T-cell (primary cell): ENCODE measurements at regions not wholly inside any gene's neighbourhood (a gene's known extent, or its start where the extent isn't known, plus 50 kb on each side); places are given as distances from the start of the nearest gene placed in this dataset.

ENCODE experiments used
- ATAC-seq, 4 experiments: fragments of 200-7000 bp in 3 of 4; fragments of 150-1000 bp in 1 of 4; cut with Tn5 transposase; replicated peaks in 1 of 4; 1 replicate in 3 of 4; 2 replicates in 1 of 4; pipeline ENCODE4 v1.10.0; 2021; ENCODE audit warnings: moderate library complexity in 3 of 4, mild to moderate bottlenecking in 2 of 4, moderate number of reproducible peaks in 1 of 4
- CTCF ChIA-PET, 2 donors: fragments of 300-600 bp; sonication (Branson Sonifier 250); formaldehyde crosslinking; loops; one replicate each; lab custom pipeline; 2022; ENCODE audit warnings: antibody characterized with exemption in 2 of 2; lab: Charles Lee
- POLR2A ChIA-PET, 2 donors: fragments of 300-600 bp; sonication (Branson Sonifier 250); formaldehyde crosslinking; loops; one replicate each; lab custom pipeline; 2022; ENCODE audit warnings: antibody characterized with exemption in 2 of 2; lab: Charles Lee
- DNase-seq, 35 experiments: peaks; one replicate each; pipeline versions ENCODE4 v3.0.0 to v3.0.0-alpha.2; 2013 to 2023
- H3K27ac ChIP-seq: one replicate; pipeline ENCODE4 v1.5.1; 2013; ENCODE audit warnings: low read length
- H3K27me3 ChIP-seq, 2 experiments: replicated peaks in 1 of 2; 1 replicate in 1 of 2; 2 replicates in 1 of 2; pipeline versions ENCODE4 v1.6.1 to v1.7.0; 2013; ENCODE audit warnings: low read length in 1 of 2, mixed read lengths in 1 of 2; ENCODE audit not compliant: control insufficient read depth in 2 of 2, insufficient read depth in 2 of 2; ENCODE audit errors: extremely low read depth in 1 of 2
- H3K36me3 ChIP-seq, 2 donors: 1 replicate in 1 of 2; 2 replicates in 1 of 2; pipeline versions ENCODE4 v1.6.1 to v1.7.0; 2013; ENCODE audit warnings: low read length in 1 of 2; ENCODE audit not compliant: control insufficient read depth in 2 of 2, insufficient read depth in 1 of 2; ENCODE audit errors: extremely low read depth in 1 of 2
- H3K4me1 ChIP-seq, 2 experiments: 1 replicate in 1 of 2; 2 replicates in 1 of 2; pipeline versions ENCODE4 v1.6.1 to v1.7.0; 2013; ENCODE audit warnings: low read length in 2 of 2, mixed read lengths in 1 of 2; ENCODE audit not compliant: insufficient read depth in 2 of 2, control insufficient read depth in 1 of 2; ENCODE audit errors: extremely low read depth in 1 of 2
- H3K4me3 ChIP-seq, 2 donors: 1 replicate in 1 of 2; 2 replicates in 1 of 2; pipeline versions ENCODE4 v1.5.1 to v1.7.0; 2013; ENCODE audit warnings: mild to moderate bottlenecking in 2 of 2, low read length in 1 of 2, moderate library complexity in 1 of 2; ENCODE audit not compliant: control insufficient read depth in 1 of 2; ENCODE audit errors: extremely low read depth in 1 of 2
- H3K9me3 ChIP-seq: 2 replicates; pipeline ENCODE4 v1.7.0; 2013
- H3K27ac Mint-ChIP-seq, 2 donors: one replicate each; pipeline ENCODE4 v1.8.0; 2020 to 2021; ENCODE audit warnings: mild to moderate bottlenecking in 2 of 2, mixed read lengths in 2 of 2
- H3K27me3 Mint-ChIP-seq, 2 donors: one replicate each; pipeline ENCODE4 v1.8.0; 2021 to 2022; ENCODE audit warnings: mixed read lengths in 2 of 2
- H3K36me3 Mint-ChIP-seq: one replicate; pipeline ENCODE4 v1.8.0; 2021; ENCODE audit warnings: mixed read lengths
- H3K4me1 Mint-ChIP-seq, 3 donors: one replicate each; pipeline ENCODE4 v1.8.0; 2020 to 2022; ENCODE audit warnings: mixed read lengths in 3 of 3, mild to moderate bottlenecking in 1 of 3
- H3K4me3 Mint-ChIP-seq, 3 donors: one replicate each; pipeline ENCODE4 v1.8.0; 2020 to 2022; ENCODE audit warnings: mild to moderate bottlenecking in 3 of 3, mixed read lengths in 3 of 3, moderate library complexity in 3 of 3
- H3K9me3 Mint-ChIP-seq, 3 donors: one replicate each; pipeline ENCODE4 v1.8.0; 2020 to 2022; ENCODE audit warnings: mixed read lengths in 3 of 3
- whole genome bisulfite sequencing: methylation state at CpG from one replicate; pipeline ENCODE4 v1.1.5; 2013; ENCODE audit warnings: missing lambda C conversion rate; ENCODE audit not compliant: insufficient coverage; 5-methylcytosine and 5-hydroxymethylcytosine counted together

GRCh38 chr19:30277941-30278881 lies 94.0 kb upstream of the ZNF536 start:
- Histone ChIP-seq H3K4me1 (no peaks in the 10 kb centered on the region), H3K27ac (no peak overlapping the region), H3K27me3 (peaks cover 0 to 25% of the 10 kb centered on the region in 2 experiments), H3K4me3 (no peak overlapping the region), H3K9me3 (no peaks in the 10 kb centered on the region), H3K36me3 (no peaks in the 10 kb centered on the region)
- Mint-ChIP-seq H3K4me3 (no peak overlapping the region), H3K36me3 (no peaks in the 10 kb centered on the region), H3K4me1 (no peaks in the 10 kb centered on the region), H3K27me3 (peaks cover 10% of the 10 kb centered on the region in 2 donors), H3K27ac (no peak overlapping the region), H3K9me3 (peaks cover 4 to 5% (median 5%) of the 10 kb centered on the region in 3 donors)
- ChIA-PET CTCF (no interaction called here), POLR2A (no interaction called here)
- 69% methylated on average over 11 of the region's 16 CpGs for WGBS
- DNase-seq, result no peak
- no peak for ATAC-seq

- CTCF ChIA-PET, result no interaction called here
- ATAC-seq, result no peak
- H3K27me3 Mint-ChIP-seq, result peaks cover 10 to 15% of the 10 kb centered on the region in 2 donors
Observed at GRCh38 chr19:30278882-30279254, 93.3 kb upstream of the ZNF536 start.

GRCh38 chr19:30280018-30280417 lies 92.2 kb upstream of the ZNF536 start:
- ChIA-PET CTCF (no interaction called here), POLR2A (no interaction called here)
- ATAC-seq (no peak), DNase-seq (no peak)
- H3K36me3 ChIP-seq, result no peaks in the 10 kb centered on the region
- peaks cover 0 to 27% of the 10 kb centered on the region in 2 experiments for H3K27me3 ChIP-seq
- no peaks in the 10 kb centered on the region for H3K9me3 Mint-ChIP-seq
- no peak overlapping the region for H3K4me3 Mint-ChIP-seq
- H3K36me3 Mint-ChIP-seq, result no peaks in the 10 kb centered on the region
- no peaks in the 10 kb centered on the region for H3K4me1 Mint-ChIP-seq
- H3K4me3 ChIP-seq, result no peak overlapping the region
- H3K9me3 ChIP-seq, result no peaks in the 10 kb centered on the region
- no peaks in the 10 kb centered on the region for H3K4me1 ChIP-seq
- H3K27ac ChIP-seq, result no peak overlapping the region
- H3K27me3 Mint-ChIP-seq, result peaks cover 10 to 15% of the 10 kb centered on the region in 2 donors
- WGBS, result 68% methylated on average over 4 of the region's 6 CpGs
- H3K27ac Mint-ChIP-seq, result no peak overlapping the region

More at GRCh38 chr19:30278882-30279254, 93.3 kb upstream of the ZNF536 start:
- Mint-ChIP-seq H3K27ac (no peak overlapping the region), H3K9me3 (no peaks in the 10 kb centered on the region), H3K36me3 (no peaks in the 10 kb centered on the region), H3K4me1 (no peaks in the 10 kb centered on the region), H3K4me3 (no peak overlapping the region)
- H3K36me3 ChIP-seq, result no peaks in the 10 kb centered on the region
- DNase-seq, result no peak
- H3K4me3 ChIP-seq, result no peak overlapping the region
- 94% methylated on average over 2 of the region's 9 CpGs for WGBS
- H3K27me3 ChIP-seq, result peaks cover 0 to 25% of the 10 kb centered on the region in 2 experiments
- H3K4me1 ChIP-seq, result no peaks in the 10 kb centered on the region
- no peak overlapping the region for H3K27ac ChIP-seq
- no peaks in the 10 kb centered on the region for H3K9me3 ChIP-seq
- POLR2A ChIA-PET, result no interaction called here

GRCh38 chr19:30281906-30282305 lies 90.3 kb upstream of the ZNF536 start:
- 77% methylated on average over 7 of the region's 7 CpGs for WGBS
- DNase-seq, result no peak
- Histone ChIP-seq H3K36me3 (no peaks in the 10 kb centered on the region), H3K4me1 (no peaks in the 10 kb centered on the region), H3K4me3 (no peak overlapping the region), H3K9me3 (no peaks in the 10 kb centered on the region), H3K27me3 (peaks cover 0 to 23% of the 10 kb centered on the region in 2 experiments), H3K27ac (no peak overlapping the region)
- Mint-ChIP-seq H3K27ac (no peak overlapping the region), H3K4me3 (no peak overlapping the region), H3K4me1 (no peaks in the 10 kb centered on the region), H3K36me3 (no peaks in the 10 kb centered on the region), H3K9me3 (peaks cover 0 to 3% (median 0%) of the 10 kb centered on the region in 3 donors), H3K27me3 (peaks cover 10 to 21% of the 10 kb centered on the region in 2 donors)
- ChIA-PET CTCF (no interaction called here), POLR2A (no interaction called here)
- no peak for ATAC-seq

- peaks cover 0 to 4% (median 0%) of the 10 kb centered on the region in 3 donors for H3K9me3 Mint-ChIP-seq
- no CpG with 5 or more reads among the region's 2 CpGs for WGBS
- POLR2A ChIA-PET, result no interaction called here
Observed at GRCh38 chr19:30283556-30283955, 88.6 kb upstream of the ZNF536 start.

GRCh38 chr19:30284209-30284608 lies 88.0 kb upstream of the ZNF536 start:
- H3K4me1 Mint-ChIP-seq, result no peaks in the 10 kb centered on the region
- ChIA-PET POLR2A (no interaction called here), CTCF (no interaction called here)
- Histone ChIP-seq H3K27me3 (peaks cover 0 to 18% of the 10 kb centered on the region in 2 experiments), H3K9me3 (no peaks in the 10 kb centered on the region), H3K4me3 (no peak overlapping the region), H3K4me1 (no peaks in the 10 kb centered on the region), H3K36me3 (no peaks in the 10 kb centered on the region), H3K27ac (no peak overlapping the region)
- no peak overlapping the region for H3K4me3 Mint-ChIP-seq
- H3K36me3 Mint-ChIP-seq, result no peaks in the 10 kb centered on the region
- peaks cover 5 to 15% of the 10 kb centered on the region in 2 donors for H3K27me3 Mint-ChIP-seq
- ATAC-seq (no peak), DNase-seq (no peak)
- peaks cover 0 to 4% (median 0%) of the 10 kb centered on the region in 3 donors for H3K9me3 Mint-ChIP-seq
- WGBS, result 75% methylated on average over 4 of the region's 6 CpGs
- H3K27ac Mint-ChIP-seq, result no peak overlapping the region

More at GRCh38 chr19:30283556-30283955, 88.6 kb upstream of the ZNF536 start:
- Mint-ChIP-seq H3K4me1 (no peaks in the 10 kb centered on the region), H3K36me3 (no peaks in the 10 kb centered on the region), H3K4me3 (no peak overlapping the region), H3K27me3 (peaks cover 10 to 15% of the 10 kb centered on the region in 2 donors), H3K27ac (no peak overlapping the region)
- CTCF ChIA-PET, result no interaction called here
- DNase-seq, result no peak
- ATAC-seq, result no peak
- Histone ChIP-seq H3K4me3 (no peak overlapping the region), H3K27me3 (peaks cover 0 to 19% of the 10 kb centered on the region in 2 experiments), H3K9me3 (no peaks in the 10 kb centered on the region), H3K36me3 (no peaks in the 10 kb centered on the region), H3K4me1 (no peaks in the 10 kb centered on the region), H3K27ac (no peak overlapping the region)
